AG04449 (cell line): ENCODE measurements at regions not wholly inside any gene's neighbourhood (a gene's known extent, or its start where the extent isn't known, plus 50 kb on each side); places are given as distances from the start of the nearest gene placed in this dataset.

ENCODE experiments used
- CTCF ChIA-PET: fragments of 350-600 bp; formaldehyde crosslinking; extraction: SDS; loops from one replicate; lab custom pipeline; 2021; ENCODE audit warnings: antibody characterized with exemption; lab: Yijun Ruan, JAX
- POLR2A ChIA-PET: fragments of 400-600, 350-600 bp; formaldehyde crosslinking; extraction: SDS; loops from one replicate; lab custom pipeline; 2020; ENCODE audit warnings: antibody characterized with exemption, inconsistent platforms; lab: Yijun Ruan, JAX
- DNase-seq: peaks from one replicate; pipeline ENCODE4 v3.0.0-alpha.2; 2010; ENCODE audit warnings: low read depth, low spot score
- H3K4me3 ChIP-seq: 2 replicates; pipeline ENCODE4 v1.5.1; 2011; ENCODE audit warnings: low read depth, mild to moderate bottlenecking, control low read depth, low read length
- TF ChIP-seq, protein P1 (sequence below): IDR thresholded peaks from one replicate; pipeline ENCODE4 v1.5.1; 2011; ENCODE audit warnings: mild to moderate bottlenecking, moderate library complexity, low read length, control low read depth, inconsistent platforms; ENCODE audit not compliant: insufficient read depth; ENCODE audit errors: missing control alignments

DNA sequence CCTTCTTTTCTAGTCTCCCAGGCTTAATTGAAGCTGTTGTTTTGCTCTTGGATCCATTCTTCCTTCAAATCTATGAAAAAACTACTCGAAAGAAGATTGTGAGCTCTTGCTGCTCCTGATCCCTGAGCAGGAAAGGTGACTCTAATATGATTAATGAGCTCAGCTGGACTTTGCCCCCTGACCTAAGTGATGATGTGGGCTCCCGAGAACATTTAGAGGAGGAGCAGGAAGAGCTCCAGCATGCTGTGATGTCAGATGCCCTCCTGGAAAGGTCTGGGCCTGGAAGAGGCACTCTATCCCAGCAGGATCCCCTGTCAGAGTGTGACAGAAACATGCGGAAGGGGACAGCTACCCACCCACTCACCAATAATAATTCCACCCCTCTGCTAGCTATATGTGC is 117.9 kb upstream of the PELI1 start:
- POLR2A ChIA-PET, result no interaction called here
- no peak for DNase-seq
- CTCF ChIA-PET, result interaction anchor here (0.9 to 1.0 kb wide), 2 partner anchors 15 to 50 kb away, joined by 3 to 4 read pairs; no protein-coding TSS in a partner anchor
- no peak overlapping the region for H3K4me3 ChIP-seq
- TF ChIP-seq, protein P1, sequence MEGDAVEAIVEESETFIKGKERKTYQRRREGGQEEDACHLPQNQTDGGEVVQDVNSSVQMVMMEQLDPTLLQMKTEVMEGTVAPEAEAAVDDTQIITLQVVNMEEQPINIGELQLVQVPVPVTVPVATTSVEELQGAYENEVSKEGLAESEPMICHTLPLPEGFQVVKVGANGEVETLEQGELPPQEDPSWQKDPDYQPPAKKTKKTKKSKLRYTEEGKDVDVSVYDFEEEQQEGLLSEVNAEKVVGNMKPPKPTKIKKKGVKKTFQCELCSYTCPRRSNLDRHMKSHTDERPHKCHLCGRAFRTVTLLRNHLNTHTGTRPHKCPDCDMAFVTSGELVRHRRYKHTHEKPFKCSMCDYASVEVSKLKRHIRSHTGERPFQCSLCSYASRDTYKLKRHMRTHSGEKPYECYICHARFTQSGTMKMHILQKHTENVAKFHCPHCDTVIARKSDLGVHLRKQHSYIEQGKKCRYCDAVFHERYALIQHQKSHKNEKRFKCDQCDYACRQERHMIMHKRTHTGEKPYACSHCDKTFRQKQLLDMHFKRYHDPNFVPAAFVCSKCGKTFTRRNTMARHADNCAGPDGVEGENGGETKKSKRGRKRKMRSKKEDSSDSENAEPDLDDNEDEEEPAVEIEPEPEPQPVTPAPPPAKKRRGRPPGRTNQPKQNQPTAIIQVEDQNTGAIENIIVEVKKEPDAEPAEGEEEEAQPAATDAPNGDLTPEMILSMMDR, result no peak

DNA sequence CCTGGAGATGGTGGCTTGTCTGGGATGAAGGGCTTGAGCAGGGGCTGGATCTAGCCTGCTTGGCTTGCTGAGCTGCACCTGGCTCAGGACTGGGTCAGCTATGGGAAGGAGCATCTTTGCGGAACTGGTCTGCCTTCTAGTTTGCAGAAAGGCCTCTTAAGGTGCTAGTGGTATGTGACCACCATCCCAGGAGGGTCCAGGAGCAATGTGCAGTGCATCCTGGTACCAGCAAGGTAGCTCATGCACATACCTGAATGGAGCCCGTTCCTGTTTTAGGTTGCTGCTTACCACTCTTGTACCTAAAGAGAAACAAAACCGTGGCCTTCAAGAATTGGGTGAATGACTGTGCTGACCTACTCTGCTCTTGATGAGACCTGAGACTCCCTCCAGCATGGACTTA is 118.6 kb upstream of the PELI1 start:
- DNase-seq, result no peak
- TF ChIP-seq, protein P1, result no peak
- POLR2A ChIA-PET, result no interaction called here
- CTCF ChIA-PET, result interaction anchor here (0.9 to 1.0 kb wide), 2 partner anchors 14 to 50 kb away, joined by 3 to 4 read pairs; no protein-coding TSS in a partner anchor
- no peak overlapping the region for H3K4me3 ChIP-seq

DNA sequence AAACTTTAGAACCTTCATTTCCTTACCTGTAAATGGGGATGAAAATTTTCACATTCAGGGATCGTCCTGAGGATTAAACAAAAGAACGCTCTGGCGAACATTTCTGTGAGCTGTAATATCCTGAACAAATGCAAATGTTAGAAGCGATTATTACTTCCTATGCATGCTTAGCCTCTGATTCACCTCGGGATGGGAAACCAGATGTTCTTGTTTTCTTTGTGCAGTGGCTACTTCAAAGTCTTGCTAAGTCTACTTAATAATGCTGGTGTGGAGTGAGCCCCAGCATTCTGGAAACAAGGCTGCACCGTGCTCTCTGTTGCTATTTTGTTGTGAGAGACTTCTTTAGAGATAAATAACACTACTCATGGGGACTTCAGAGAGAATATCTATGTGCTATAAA is 119.1 kb upstream of the PELI1 start:
- H3K4me3 ChIP-seq, result no peak overlapping the region
- no peak for DNase-seq
- CTCF ChIA-PET, result no interaction called here
- POLR2A ChIA-PET, result interaction anchor here (0.6 kb wide), 1 partner anchor 100 kb away, joined by 3 read pairs; no protein-coding TSS in a partner anchor
- TF ChIP-seq, protein P1, result no peak

DNA sequence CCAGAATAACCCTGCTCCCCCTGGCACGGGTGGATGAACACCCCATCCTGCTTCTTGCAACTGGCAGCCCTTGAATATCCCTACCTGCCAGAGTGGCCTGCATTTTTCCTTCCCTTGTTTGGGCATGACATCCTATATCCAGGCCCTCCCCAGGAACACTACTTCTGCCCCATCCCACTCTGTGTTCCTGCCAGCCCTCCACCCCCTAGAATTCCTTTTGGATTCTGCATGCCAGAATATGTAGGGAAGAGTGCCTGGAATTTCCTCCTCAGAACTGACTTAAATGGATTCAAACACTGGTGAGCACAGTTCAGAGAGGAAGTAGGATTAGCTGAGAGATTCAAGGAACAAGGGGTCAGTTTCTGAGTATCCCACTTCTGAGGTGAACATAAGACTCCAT is 123.5 kb upstream of the PELI1 start:
- ChIA-PET CTCF (interaction anchor here (3.2 kb wide), 1 partner anchor 8 kb away, joined by 13 read pairs; no protein-coding TSS in a partner anchor), POLR2A (interaction anchor here (0.7 kb wide), 1 partner anchor 364 kb away, joined by 3 read pairs; no protein-coding TSS in a partner anchor)
- no peak for DNase-seq
- TF ChIP-seq, protein P1, result no peak
- H3K4me3 ChIP-seq, result no peak overlapping the region

DNA sequence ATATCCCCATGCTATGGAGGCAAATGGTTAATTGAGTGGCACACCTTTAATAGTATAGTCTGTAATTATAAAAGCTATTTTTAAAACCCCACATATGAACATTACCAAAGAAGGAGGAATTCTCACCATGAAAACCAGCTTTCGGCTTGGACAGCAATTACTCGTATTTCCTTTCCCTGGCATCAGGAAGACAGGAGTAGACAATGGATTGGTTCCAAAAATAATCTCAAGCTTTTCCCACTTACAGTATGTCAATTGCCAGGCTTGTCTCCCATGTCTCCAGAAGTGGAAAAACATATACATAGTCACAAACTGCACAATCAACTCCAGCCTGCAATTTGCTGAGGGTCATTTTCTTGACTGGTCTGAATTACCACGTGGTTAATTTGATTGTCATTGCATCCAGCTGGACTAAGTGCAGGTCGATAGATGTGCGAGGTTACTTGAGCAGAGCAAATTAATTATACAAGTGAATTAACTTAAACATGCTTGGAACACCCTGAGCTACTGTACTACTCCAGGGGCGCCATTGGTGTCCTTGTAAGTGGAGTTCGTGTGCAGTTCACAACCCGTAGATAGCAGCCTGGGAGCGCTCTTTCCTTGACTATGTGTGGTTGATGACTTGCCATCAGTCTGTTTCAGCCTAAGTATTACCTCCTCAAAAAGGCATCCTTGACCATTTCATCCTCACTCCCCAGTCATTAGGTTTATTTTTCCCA is 124.3 kb upstream of the PELI1 start:
- no peak overlapping the region for H3K4me3 ChIP-seq
- CTCF ChIA-PET, result interaction anchor here (3.2 kb wide), 1 partner anchor 8 kb away, joined by 13 read pairs; no protein-coding TSS in a partner anchor
- TF ChIP-seq, protein P1, result no peak
- POLR2A ChIA-PET, result no interaction called here
- DNase-seq, result no peak
